Panc1 (cell line): ENCODE measurements at regions not wholly inside any gene's neighbourhood (a gene's known extent, or its start where the extent isn't known, plus 50 kb on each side); places are given as distances from the start of the nearest gene placed in this dataset.

Experiments
- ATAC-seq: fragments of 200-7000 bp; cut with Tn5 transposase; 2 replicates; pipeline ENCODE4 v1.9.1; 2020; ENCODE audit warnings: mild to moderate bottlenecking, moderate library complexity
- BruUV-seq: library from RNA; stranded (reverse); fragments of 400-500 nt; replicated peaks from 2 replicates; lab custom pipeline; 2021; lab: Mats Ljungman, UMichigan
- CTCF ChIA-PET: fragments of 300-600 bp; sonication (Branson Sonifier 250); formaldehyde crosslinking; loops from one replicate; lab custom pipeline; 2022; ENCODE audit warnings: antibody characterized with exemption; lab: Charles Lee
- POLR2A ChIA-PET: fragments of 300-600 bp; sonication (Branson Sonifier 250); formaldehyde crosslinking; loops from one replicate; lab custom pipeline; 2022; ENCODE audit warnings: antibody characterized with exemption; lab: Charles Lee
- DNase-seq: peaks from one replicate; pipeline ENCODE4 v3.0.0-alpha.2; 2010; ENCODE audit warnings: low read depth, low spot score
- H3K27ac ChIP-seq: 2 replicates; pipeline ENCODE4 v1.5.1; 2011; ENCODE audit warnings: mild to moderate bottlenecking, low read length, inconsistent platforms
- H3K27me3 ChIP-seq: fragments of 200-500 bp; sonication (Bioruptor generic); 2 replicates; pipeline ENCODE4 v1.6.0; 2014; ENCODE audit warnings: low read length, inconsistent platforms; ENCODE audit not compliant: control insufficient read depth, insufficient read depth
- H3K36me3 ChIP-seq: fragments of 200-500 bp; sonication (Bioruptor generic); 2 replicates; pipeline ENCODE4 v1.5.1; 2014; ENCODE audit warnings: inconsistent platforms, mild to moderate bottlenecking, low read length, moderate library complexity; ENCODE audit not compliant: control insufficient read depth, insufficient read depth
- H3K4me1 ChIP-seq: 2 replicates; pipeline ENCODE4 v1.5.1; 2011; ENCODE audit warnings: inconsistent platforms, mild to moderate bottlenecking, low read length, moderate library complexity; ENCODE audit not compliant: control insufficient read depth, insufficient read depth
- H3K4me3 ChIP-seq, 2 experiments: 2 replicates each; pipeline ENCODE4 v1.5.1; 2011 to 2012; ENCODE audit warnings: low read depth in 2 of 2, low read length in 2 of 2, mild to moderate bottlenecking in 2 of 2, inconsistent platforms in 1 of 2, moderate library complexity in 1 of 2
- H3K9me3 ChIP-seq: fragments of 200-500 bp; sonication (Bioruptor generic); 2 replicates; pipeline ENCODE4 v1.5.1; 2014; ENCODE audit warnings: low read depth, mild to moderate bottlenecking, inconsistent platforms, low read length, moderate library complexity; ENCODE audit not compliant: control insufficient read depth, insufficient read depth
- CTCF ChIP-seq: fragments of 450-650 bp; IDR thresholded peaks from 2 replicates; pipeline ENCODE4 v1.5.1; 2017; ENCODE audit warnings: mild to moderate bottlenecking
- POLR2AphosphoS5 ChIP-seq: IDR thresholded peaks from 2 replicates; pipeline ENCODE4 v1.6.1; 2012; ENCODE audit warnings: mild to moderate bottlenecking, low read depth, low read length, moderate library complexity
- REST ChIP-seq, 2 experiments: IDR thresholded peaks; 2 replicates each; pipeline ENCODE4 v1.6.1; 2011 to 2012; ENCODE audit warnings: low read depth in 2 of 2, control low read depth in 1 of 2, low read length in 1 of 2, mild to moderate bottlenecking in 1 of 2, moderate library complexity in 1 of 2; ENCODE audit not compliant: insufficient read depth in 1 of 2
- SIN3A ChIP-seq: IDR thresholded peaks from 2 replicates; pipeline ENCODE4 v1.6.1; 2012; ENCODE audit warnings: low read depth, mild to moderate bottlenecking, low read length, moderate library complexity, borderline replicate concordance; ENCODE audit not compliant: insufficient read depth
- TCF7L2 ChIP-seq: IDR thresholded peaks from 2 replicates; pipeline ENCODE4 v1.6.1; 2011; ENCODE audit warnings: mild to moderate bottlenecking, low read depth, low read length, inconsistent platforms
- in situ Hi-C: cut with HindIII; loops from 2 replicates; pipeline ENCODE4 v1.10.0; 2016; ENCODE audit warnings: low sequenced_read_pairs, low pct_unique_long_range_greater_than_20kb
- intact Hi-C: fragments of 100-400 bp; cut with micrococcal nuclease; formaldehyde crosslinking; loops from one replicate; pipeline ENCODE4 v1.10.0; 2022; ENCODE audit not compliant: unreplicated experiment

DNA sequence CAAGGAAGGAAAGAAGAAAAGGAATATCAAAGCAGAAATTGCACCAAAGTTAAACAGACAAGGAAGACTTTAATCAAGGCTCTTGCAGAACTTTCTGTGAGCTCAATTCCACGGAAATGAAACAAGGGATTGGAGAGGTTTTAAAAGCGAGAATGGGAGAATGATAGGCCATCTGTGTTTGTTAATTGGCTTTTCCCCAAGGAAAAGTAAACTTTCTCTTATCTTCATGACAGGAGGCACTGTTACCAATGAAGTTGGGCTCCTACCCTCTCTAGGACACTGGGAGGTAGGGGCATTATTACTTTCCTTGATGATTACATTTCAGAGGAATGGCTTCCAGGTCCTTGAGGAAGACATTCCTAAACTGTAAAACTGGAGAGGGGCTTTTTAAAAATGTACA is 328.8 kb upstream of the NWD2 start:
- DNase-seq (no peak), ATAC-seq (no peak)
- ChIA-PET CTCF (no interaction called here), POLR2A (no interaction called here)
- no peaks in the 10 kb centered on the region for H3K36me3 ChIP-seq
- in situ Hi-C loops: no loop called here
- H3K4me1 ChIP-seq: no peaks in the 10 kb centered on the region
- no TSS peak for BruUV-seq
- no peaks in the 10 kb centered on the region for H3K27me3 ChIP-seq
- H3K4me3 ChIP-seq: no peak overlapping the region
- TF ChIP-seq SIN3A (no peak), CTCF (no peak), TCF7L2 (no peak), REST (IDR thresholded peaks at IDR 0.05; ENCODE audit: insufficient read depth in 1 of 2, low read depth in 2 of 2, low read length in 1 of 2) (no peak), POLR2AphosphoS5 (no peak)
- H3K27ac ChIP-seq: no peak overlapping the region
- H3K9me3 ChIP-seq: no peaks in the 10 kb centered on the region
- intact Hi-C loops: no loop called here

DNA sequence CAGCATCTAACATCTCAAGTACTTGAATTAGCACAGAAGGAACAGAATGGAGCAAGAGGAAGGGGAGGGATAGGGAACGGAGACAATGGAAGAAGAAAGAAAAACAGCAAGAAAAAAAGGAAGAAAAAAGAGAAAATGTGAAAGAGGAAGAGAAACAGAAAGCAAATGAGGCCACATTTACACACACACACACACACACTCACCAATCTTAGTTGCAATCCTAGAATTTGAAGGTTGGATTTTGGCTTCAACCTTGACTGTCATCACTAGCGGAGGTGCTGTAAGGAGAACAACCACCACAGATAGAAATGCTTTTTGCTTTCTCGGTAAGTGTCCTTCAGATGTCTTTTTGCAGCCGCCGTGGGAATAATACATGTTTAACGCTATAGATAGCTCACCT is 327.1 kb upstream of the NWD2 start:
- no peak overlapping the region for H3K27ac ChIP-seq
- ATAC-seq (no peak), DNase-seq (no peak)
- in situ Hi-C loops: no loop called here
- no peaks in the 10 kb centered on the region for H3K9me3 ChIP-seq
- no peaks in the 10 kb centered on the region for H3K4me1 ChIP-seq
- TF ChIP-seq CTCF (no peak), POLR2AphosphoS5 (no peak), SIN3A (no peak), REST (IDR thresholded peaks at IDR 0.05; ENCODE audit: insufficient read depth in 1 of 2, low read depth in 2 of 2, low read length in 1 of 2) (no peak), TCF7L2 (no peak)
- BruUV-seq: no TSS peak
- no peak overlapping the region for H3K4me3 ChIP-seq
- ChIA-PET POLR2A (no interaction called here), CTCF (no interaction called here)
- no peaks in the 10 kb centered on the region for H3K36me3 ChIP-seq
- intact Hi-C loops: no loop called here
- H3K27me3 ChIP-seq: no peaks in the 10 kb centered on the region
